ENCODE measurements at regions not wholly inside any gene's neighbourhood (a gene's known extent, or its start where the extent isn't known, plus 50 kb on each side); places are given as distances from the start of the nearest gene placed in this dataset.

DNA sequence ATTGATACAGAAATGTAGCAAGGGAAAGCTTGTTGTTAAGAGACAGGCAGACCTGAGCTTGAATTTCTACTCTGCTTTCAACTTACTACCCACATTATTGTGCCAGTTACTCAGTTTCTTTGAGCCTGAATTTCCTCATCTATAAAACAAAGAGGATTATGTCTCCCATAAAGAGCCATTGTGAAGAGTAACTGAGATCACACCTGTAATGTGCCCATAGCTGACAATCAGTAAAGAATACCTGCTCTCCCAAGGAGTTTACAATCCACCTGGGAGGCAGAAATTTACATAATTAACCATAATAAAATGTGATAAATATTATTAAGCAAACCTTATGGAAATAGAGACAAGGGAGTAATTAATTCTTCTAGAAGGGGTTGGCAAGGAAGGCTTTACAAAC lies 204.9 kb downstream of the EPM2A start:
- H3K4me1 Mint-ChIP-seq: no peaks in the 10 kb centered on the region
- peaks cover 0 to 5% (median 0%) of the 10 kb centered on the region in 3 donors for H3K27me3 Mint-ChIP-seq
- DNase-seq: no peak
- ATAC-seq (ENCODE audit: low read depth in 2 of 2): no peak
- H3K4me3 Mint-ChIP-seq: no peak overlapping the region
- H3K27ac Mint-ChIP-seq: no peak overlapping the region
- no peaks in the 10 kb centered on the region for H3K36me3 Mint-ChIP-seq
- peaks cover 0 to 9% (median under 1%) of the 10 kb centered on the region in 7 donors for H3K9me3 Mint-ChIP-seq

DNA sequence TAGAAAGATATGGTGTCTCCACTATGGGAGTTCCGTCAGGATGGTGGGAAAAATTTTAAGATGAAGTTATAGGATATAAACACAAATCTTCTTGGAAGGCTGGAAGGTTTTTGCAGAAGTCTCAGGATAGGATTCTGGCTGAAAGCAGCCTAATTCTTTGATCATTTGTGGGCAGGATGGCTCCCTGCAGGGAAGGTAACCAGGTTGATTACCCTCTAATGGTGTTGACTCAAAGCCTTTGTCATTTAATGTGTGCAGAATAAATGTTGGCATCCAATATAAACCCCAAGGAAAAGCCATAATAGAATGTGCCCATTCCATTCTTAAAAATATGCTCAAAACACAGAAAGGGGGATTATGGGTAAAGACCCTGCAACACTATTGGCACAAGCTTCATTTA lies 204.3 kb downstream of the EPM2A start:
- Mint-ChIP-seq H3K9me3 (peaks cover 0 to 9% (median 1%) of the 10 kb centered on the region in 7 donors), H3K27me3 (peaks cover 0 to 5% (median 0%) of the 10 kb centered on the region in 3 donors), H3K36me3 (no peaks in the 10 kb centered on the region), H3K4me1 (no peaks in the 10 kb centered on the region), H3K4me3 (no peak overlapping the region), H3K27ac (no peak overlapping the region)
- ATAC-seq (ENCODE audit: low read depth in 2 of 2) (no peak), DNase-seq (no peak)

DNA sequence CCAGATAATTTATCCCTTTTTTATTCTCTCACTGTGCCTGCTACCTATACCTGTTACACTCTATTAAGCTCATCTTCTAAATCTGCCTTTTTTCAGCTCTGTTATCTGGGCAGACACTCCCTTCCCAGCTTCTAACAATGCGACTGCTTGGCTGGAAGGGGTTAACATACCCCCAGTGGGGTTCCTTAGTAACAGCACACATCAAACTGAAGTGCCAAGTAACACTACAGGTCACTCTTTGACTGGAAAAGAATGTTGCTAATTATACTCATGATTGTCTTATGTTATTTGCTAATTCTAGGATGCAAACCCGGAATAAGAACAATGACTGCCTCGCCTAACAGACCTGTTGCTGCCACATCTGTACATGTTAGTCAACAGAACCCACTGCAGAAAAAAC lies 203.5 kb downstream of the EPM2A start:
- DNase-seq (no peak), ATAC-seq (ENCODE audit: low read depth in 2 of 2) (no peak)
- Mint-ChIP-seq H3K27ac (no peak overlapping the region), H3K9me3 (peaks cover 0 to 7% (median 3%) of the 10 kb centered on the region in 7 donors), H3K4me1 (no peaks in the 10 kb centered on the region), H3K27me3 (peaks cover 0 to 5% (median 0%) of the 10 kb centered on the region in 3 donors), H3K4me3 (no peak overlapping the region), H3K36me3 (no peaks in the 10 kb centered on the region)

DNA sequence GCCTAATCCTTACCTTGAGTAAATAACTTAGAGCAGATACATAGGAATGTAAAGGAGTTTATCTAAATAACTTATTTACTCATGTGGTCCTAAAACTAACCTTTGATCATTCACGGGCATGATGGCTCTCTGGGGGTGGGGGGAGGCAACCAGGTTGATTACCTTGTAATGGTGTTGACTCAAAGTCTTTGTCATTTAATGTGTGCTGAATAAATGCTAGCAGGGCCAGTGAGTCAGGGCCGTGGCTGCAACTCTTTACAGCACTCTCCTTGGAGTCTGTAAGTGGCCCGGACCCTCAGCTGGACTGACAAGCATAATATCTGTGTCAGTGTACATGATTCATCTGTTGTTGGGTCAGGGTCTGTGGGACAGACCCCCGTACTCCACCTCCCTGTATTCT lies 203.0 kb downstream of the EPM2A start:
- H3K9me3 Mint-ChIP-seq: peaks cover 0 to 9% (median 3%) of the 10 kb centered on the region in 7 donors
- no peak overlapping the region for H3K27ac Mint-ChIP-seq
- ATAC-seq (ENCODE audit: low read depth in 2 of 2) (no peak), DNase-seq (no peak)
- H3K4me1 Mint-ChIP-seq: no peaks in the 10 kb centered on the region
- H3K4me3 Mint-ChIP-seq: no peak overlapping the region
- H3K36me3 Mint-ChIP-seq: no peaks in the 10 kb centered on the region
- H3K27me3 Mint-ChIP-seq: peaks cover 0 to 5% (median 0%) of the 10 kb centered on the region in 3 donors

DNA sequence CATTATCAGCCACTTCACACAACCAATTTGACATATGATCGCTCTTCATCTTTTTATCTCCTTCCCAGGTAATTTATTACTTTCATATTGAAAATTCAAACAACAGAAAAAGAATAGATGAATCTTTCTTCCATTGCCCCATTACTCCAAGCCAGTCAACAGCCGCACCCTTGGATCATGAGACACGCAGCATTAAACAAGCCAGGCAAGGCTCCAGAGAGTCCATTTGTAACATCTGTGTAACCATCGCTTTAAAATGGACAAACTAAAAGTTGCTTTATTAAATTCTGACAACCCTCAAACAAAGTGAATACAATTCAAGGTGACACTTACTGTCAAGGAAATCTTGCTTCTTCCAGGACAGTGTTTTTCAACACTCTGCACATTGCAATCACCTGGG lies 200.3 kb downstream of the EPM2A start:
- H3K4me3 Mint-ChIP-seq: peak overlapping the region in 2 of 8 donors; percentile 1 to 24
- no peaks in the 10 kb centered on the region for H3K36me3 Mint-ChIP-seq
- H3K27ac Mint-ChIP-seq: peak overlapping the region in 1 of 6 donors; percentile 40
- H3K27me3 Mint-ChIP-seq: no peaks in the 10 kb centered on the region
- DNase-seq (no peak), ATAC-seq (ENCODE audit: low read depth in 2 of 2) (no peak)
- no peaks in the 10 kb centered on the region for H3K4me1 Mint-ChIP-seq
- H3K9me3 Mint-ChIP-seq: peaks cover 0 to 22% (median 3%) of the 10 kb centered on the region in 7 donors

DNA sequence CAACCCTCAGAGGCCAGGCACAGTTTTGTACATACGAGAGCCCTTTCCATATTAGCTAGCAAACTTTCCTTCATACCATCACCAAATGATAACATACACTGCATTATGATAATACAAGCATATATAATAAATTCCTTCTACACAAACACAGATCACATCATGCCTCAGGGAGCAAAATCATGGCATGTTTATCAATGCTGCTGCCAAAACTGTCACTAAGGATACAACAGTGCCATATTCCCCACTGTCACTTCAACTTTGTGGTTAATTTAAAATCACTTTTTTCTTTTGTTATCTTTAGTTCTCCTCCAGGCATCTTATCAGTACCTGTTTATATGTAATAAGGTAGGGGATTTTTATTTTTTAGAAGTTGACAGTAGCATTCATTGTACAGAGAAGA lies 196.3 kb downstream of the EPM2A start:
- H3K36me3 Mint-ChIP-seq: no peaks in the 10 kb centered on the region
- DNase-seq: no peak
- no peaks in the 10 kb centered on the region for H3K4me1 Mint-ChIP-seq
- ATAC-seq (ENCODE audit: low read depth in 2 of 2): no peak
- H3K9me3 Mint-ChIP-seq: peaks cover 0 to 22% (median 3%) of the 10 kb centered on the region in 7 donors
- H3K27ac Mint-ChIP-seq: no peak overlapping the region
- no peaks in the 10 kb centered on the region for H3K27me3 Mint-ChIP-seq
- H3K4me3 Mint-ChIP-seq: no peak overlapping the region

DNA sequence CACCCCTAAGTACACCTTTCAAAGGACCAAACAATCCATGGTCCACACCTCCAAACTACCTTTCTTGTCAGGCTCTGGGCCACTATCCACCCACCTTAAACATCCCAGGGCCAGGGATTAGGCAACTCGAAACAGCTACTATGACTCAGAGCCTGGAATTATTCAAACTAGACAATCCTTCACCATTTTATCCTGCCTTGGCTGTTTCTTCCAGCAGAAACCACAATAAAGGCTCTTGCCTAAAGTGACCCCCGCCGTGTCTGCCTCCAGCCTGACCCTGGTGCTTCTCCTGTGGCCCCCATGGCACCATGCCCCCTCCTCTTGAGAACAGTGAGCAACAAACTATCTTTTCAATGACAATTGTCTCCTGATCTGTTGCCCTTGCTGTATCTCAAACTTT lies 195.5 kb downstream of the EPM2A start:
- ATAC-seq (ENCODE audit: low read depth in 2 of 2) (no peak), DNase-seq (no peak)
- Mint-ChIP-seq H3K27ac (no peak overlapping the region), H3K27me3 (no peaks in the 10 kb centered on the region), H3K4me1 (no peaks in the 10 kb centered on the region), H3K9me3 (peaks cover 0 to 22% (median 3%) of the 10 kb centered on the region in 7 donors), H3K36me3 (no peaks in the 10 kb centered on the region), H3K4me3 (no peak overlapping the region)

DNA sequence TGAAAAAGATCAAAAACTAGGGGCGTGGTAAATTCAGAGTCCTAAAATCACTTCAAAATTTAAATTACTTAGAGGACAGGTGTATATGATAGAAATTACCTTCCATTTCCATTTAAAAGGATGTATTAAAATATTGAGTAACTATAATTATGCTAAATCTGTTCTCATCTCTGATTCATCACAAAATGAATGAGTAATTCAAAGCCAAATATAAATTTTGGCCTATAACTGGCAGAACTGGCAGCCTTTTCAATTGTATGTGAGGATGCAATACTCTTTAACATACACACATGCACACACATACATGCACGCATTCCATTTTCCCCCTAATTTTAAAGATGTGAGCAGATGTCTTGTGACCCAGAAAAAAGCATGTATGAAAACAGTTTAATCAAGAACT lies 194.6 kb downstream of the EPM2A start:
- no peaks in the 10 kb centered on the region for H3K36me3 Mint-ChIP-seq
- H3K4me3 Mint-ChIP-seq: no peak overlapping the region
- peaks cover 0 to 22% (median 4%) of the 10 kb centered on the region in 7 donors for H3K9me3 Mint-ChIP-seq
- no peak overlapping the region for H3K27ac Mint-ChIP-seq
- H3K27me3 Mint-ChIP-seq: no peaks in the 10 kb centered on the region
- DNase-seq: no peak
- no peak for ATAC-seq (ENCODE audit: low read depth in 2 of 2)
- H3K4me1 Mint-ChIP-seq: no peaks in the 10 kb centered on the region

DNA sequence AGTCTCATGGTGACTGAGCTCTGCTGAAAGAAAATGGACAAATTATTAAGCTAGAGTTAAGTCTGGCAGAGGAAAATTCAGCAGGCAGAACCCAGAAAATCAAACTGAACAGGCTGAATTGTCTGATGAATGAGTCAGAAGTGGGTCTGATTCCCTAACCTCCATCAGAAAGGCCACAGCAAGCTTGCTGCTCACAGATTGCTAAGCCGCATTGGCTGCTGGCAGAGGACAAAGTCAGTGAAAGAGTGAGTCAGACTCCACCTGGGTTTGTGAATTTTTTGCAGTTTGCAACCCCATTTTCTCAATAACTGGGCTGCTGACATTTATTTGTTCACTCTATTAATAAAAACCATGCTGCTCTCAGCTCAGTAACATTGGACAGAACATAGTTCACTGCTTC lies 191.3 kb downstream of the EPM2A start:
- H3K9me3 Mint-ChIP-seq: peaks cover 0 to 5% (median 3%) of the 10 kb centered on the region in 7 donors
- H3K27me3 Mint-ChIP-seq: no peaks in the 10 kb centered on the region
- H3K36me3 Mint-ChIP-seq: no peaks in the 10 kb centered on the region
- H3K27ac Mint-ChIP-seq: no peak overlapping the region
- no peak for ATAC-seq (ENCODE audit: low read depth in 2 of 2)
- no peak for DNase-seq
- no peaks in the 10 kb centered on the region for H3K4me1 Mint-ChIP-seq
- no peak overlapping the region for H3K4me3 Mint-ChIP-seq

DNA sequence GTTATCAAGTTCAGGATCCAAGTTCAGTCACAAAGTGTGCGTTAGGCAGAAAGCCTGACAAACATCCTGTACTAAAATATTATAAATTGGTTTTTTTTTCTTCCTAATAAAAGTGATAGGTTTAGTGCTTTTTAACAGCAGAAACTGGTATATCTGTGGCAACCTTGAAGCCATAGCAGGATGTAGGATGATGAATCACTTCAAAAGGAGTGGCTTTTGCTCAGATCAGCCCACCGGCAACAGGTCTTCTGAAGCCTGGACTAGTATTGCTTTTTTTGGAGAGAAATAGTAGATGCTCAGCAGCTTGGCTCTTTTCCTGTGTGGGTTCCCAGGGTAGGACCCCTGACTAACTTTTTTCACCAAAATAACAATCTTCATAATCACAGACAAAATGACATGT lies 190.8 kb downstream of the EPM2A start:
- Mint-ChIP-seq H3K27me3 (no peaks in the 10 kb centered on the region), H3K4me3 (no peak overlapping the region), H3K36me3 (no peaks in the 10 kb centered on the region), H3K9me3 (peaks cover 0 to 5% (median 3%) of the 10 kb centered on the region in 7 donors), H3K27ac (no peak overlapping the region), H3K4me1 (no peaks in the 10 kb centered on the region)
- no peak for DNase-seq
- ATAC-seq (ENCODE audit: low read depth in 2 of 2): no peak

DNA sequence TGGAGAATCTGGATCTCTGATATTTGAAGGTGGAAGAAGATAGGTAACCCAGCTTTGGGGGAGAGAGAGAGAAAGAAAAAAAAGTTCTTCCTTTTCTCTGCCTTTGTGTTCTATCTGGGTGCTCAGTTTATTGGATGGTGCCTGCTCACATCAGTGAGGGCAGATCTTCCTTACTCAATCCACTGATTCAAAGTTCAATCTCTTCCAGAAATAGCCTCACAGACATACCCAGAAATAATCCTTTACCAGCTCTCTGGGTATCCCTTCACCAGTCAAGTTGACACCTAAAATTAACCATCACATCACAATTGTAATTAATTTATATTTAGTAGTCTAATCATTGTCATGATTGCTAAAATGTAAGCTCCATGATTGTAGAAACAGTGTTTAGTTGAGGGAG lies 189.1 kb downstream of the EPM2A start:
- H3K27me3 Mint-ChIP-seq: peaks cover 0 to 4% (median 0%) of the 10 kb centered on the region in 3 donors
- H3K27ac Mint-ChIP-seq: peak overlapping the region in 1 of 6 donors; percentile 56
- no peak for ATAC-seq (ENCODE audit: low read depth in 2 of 2)
- no peaks in the 10 kb centered on the region for H3K4me1 Mint-ChIP-seq
- H3K36me3 Mint-ChIP-seq: no peaks in the 10 kb centered on the region
- no peak overlapping the region for H3K4me3 Mint-ChIP-seq
- H3K9me3 Mint-ChIP-seq: peaks cover 0 to 5% (median 0%) of the 10 kb centered on the region in 7 donors
- DNase-seq: no peak

DNA sequence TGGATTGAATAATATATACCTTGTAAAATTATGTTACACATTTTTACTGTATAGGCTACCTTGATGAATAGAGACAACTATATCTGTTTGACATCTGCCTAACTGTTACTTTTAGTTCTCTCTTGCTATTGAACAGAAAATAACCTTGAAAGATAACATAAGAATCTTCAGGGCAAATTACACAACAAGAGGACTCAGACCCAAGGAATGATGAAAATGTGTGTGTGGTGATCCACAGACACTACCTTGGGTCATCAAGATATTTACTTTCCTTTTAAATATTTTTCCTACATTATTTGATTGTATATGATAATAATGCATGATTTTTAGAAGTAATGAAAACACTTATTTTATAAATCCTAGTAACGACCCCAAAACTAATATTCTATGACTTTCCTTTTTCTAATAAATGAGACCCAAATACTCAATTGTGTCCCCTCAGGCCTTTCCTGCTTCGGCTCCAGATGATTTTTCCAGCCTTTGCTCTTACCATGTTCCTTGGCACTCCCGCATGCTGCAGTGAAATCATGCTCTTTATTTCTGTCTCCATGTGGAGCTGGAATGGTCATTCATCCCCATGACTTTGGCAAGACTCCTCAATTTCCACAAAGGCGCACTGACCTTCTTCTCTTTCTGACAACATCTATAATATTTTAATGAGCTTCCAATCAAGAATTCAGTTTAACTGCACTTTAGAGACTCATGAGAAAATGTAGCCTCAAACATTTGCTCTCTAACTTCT lies 187.6 kb downstream of the EPM2A start:
- ATAC-seq (ENCODE audit: low read depth in 2 of 2) (no peak), DNase-seq (no peak)
- H3K9me3 Mint-ChIP-seq: peaks cover 0 to 5% (median 0%) of the 10 kb centered on the region in 7 donors
- H3K4me3 Mint-ChIP-seq: no peak overlapping the region
- peaks cover 0 to 4% (median 0%) of the 10 kb centered on the region in 3 donors for H3K27me3 Mint-ChIP-seq
- H3K36me3 Mint-ChIP-seq: no peaks in the 10 kb centered on the region
- no peak overlapping the region for H3K27ac Mint-ChIP-seq
- H3K4me1 Mint-ChIP-seq: no peaks in the 10 kb centered on the region

DNA sequence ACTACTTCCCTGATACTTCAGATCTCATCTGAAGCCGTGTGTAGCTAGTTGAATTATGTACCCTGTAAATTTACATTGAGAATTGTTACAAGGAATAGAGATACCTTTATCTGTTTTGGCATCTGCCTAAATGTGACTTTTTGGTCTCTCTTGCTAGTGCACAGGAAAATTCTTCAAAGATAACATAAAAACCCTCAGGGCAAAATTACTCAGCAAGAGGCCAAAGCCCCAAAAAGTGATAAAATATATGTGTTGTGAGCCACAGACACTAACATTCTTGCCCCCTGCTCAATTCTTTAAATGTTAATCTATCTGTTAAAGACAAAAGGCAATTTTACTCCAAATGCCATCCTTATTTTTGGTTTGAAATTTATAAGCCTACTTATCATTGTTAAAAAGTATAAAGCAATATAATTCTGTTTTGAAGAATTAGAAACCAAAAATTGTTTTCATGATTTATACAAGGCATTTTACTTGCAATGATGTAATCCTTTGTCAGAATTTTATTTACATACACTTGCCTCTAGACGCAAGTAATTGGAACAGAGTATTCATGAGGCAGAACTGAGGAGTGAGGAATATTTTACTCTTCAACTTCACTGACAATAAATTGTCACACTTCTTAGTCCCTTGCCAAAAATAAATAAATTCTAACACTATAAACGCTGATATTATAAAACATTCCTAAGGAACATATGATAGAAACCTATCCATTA lies 186.2 kb downstream of the EPM2A start:
- no peak for ATAC-seq (ENCODE audit: low read depth in 2 of 2)
- Mint-ChIP-seq H3K9me3 (peaks cover 0 to 5% (median 0%) of the 10 kb centered on the region in 7 donors), H3K4me1 (no peaks in the 10 kb centered on the region), H3K4me3 (no peak overlapping the region), H3K36me3 (no peaks in the 10 kb centered on the region), H3K27ac (no peak overlapping the region), H3K27me3 (peaks cover 0 to 7% (median 4%) of the 10 kb centered on the region in 3 donors)
- DNase-seq: no peak

DNA sequence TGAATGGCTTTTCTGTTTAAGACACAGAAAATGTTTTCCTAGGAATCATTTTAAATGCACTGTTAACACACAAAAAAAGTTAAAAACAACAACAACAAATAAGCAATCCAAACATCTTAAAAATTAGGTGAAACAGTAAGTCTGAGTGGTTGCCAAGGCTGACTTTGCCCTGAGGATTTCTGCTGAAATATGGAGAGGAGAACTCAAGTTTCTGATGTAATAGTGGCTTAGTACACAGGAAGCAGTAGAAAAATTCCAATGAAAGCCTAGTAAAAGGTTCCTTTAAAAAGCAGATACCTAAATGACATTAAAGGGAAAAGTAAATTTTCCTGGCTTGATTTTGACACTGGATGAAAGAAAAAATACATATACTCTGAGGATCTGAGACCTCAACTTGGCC lies 184.2 kb downstream of the EPM2A start:
- Mint-ChIP-seq H3K36me3 (no peaks in the 10 kb centered on the region), H3K4me3 (no peak overlapping the region), H3K9me3 (peaks cover 0 to 5% (median 0%) of the 10 kb centered on the region in 7 donors), H3K27me3 (peaks cover 0 to 7% (median 4%) of the 10 kb centered on the region in 3 donors), H3K4me1 (no peaks in the 10 kb centered on the region), H3K27ac (no peak overlapping the region)
- DNase-seq: no peak
- no peak for ATAC-seq (ENCODE audit: low read depth in 2 of 2)
